PFSK-1 (cell line): ENCODE measurements at regions not wholly inside any gene's neighbourhood (a gene's known extent, or its start where the extent isn't known, plus 50 kb on each side); places are given as distances from the start of the nearest gene placed in this dataset.

Source experiments
- FOXP2 ChIP-seq: optimal IDR thresholded peaks from 2 replicates; pipeline ENCODE3; 2011; ENCODE audit warnings: borderline replicate concordance, control low read depth, inconsistent platforms; ENCODE audit not compliant: insufficient read depth; ENCODE audit errors: extremely low read length, extremely low read depth
- POLR2AphosphoS5 ChIP-seq: IDR thresholded peaks from 2 replicates; pipeline ENCODE4 v1.6.1; 2012; ENCODE audit warnings: low read depth, mild to moderate bottlenecking, control low read depth, low read length, moderate library complexity
- REST ChIP-seq, 2 experiments: IDR thresholded peaks; 2 replicates each; pipeline versions ENCODE4 v1.6.1 to v1.8.0; 2011 to 2012; ENCODE audit warnings: low read depth in 2 of 2, low read length in 2 of 2, control low read depth in 1 of 2, inconsistent platforms in 1 of 2, mild to moderate bottlenecking in 1 of 2, moderate library complexity in 1 of 2; ENCODE audit not compliant: insufficient read depth in 1 of 2
- SIN3A ChIP-seq: IDR thresholded peaks from 2 replicates; pipeline ENCODE4 v1.6.1; 2012; ENCODE audit warnings: mild to moderate bottlenecking, low read length, moderate library complexity, borderline replicate concordance; ENCODE audit not compliant: insufficient read depth
- TAF1 ChIP-seq: IDR thresholded peaks from 2 replicates; pipeline ENCODE4 v1.6.1; 2012; ENCODE audit warnings: low read length, control low read depth, borderline replicate concordance; ENCODE audit not compliant: insufficient read depth

- no peak for TF ChIP-seq TAF1
- TF ChIP-seq FOXP2: no peak
- no peak for TF ChIP-seq POLR2AphosphoS5
- TF ChIP-seq SIN3A: no peak
- no peak for TF ChIP-seq REST (IDR thresholded peaks at IDR 0.05; ENCODE audit: insufficient read depth in 1 of 2, low read depth in 2 of 2, low read length in 2 of 2)
Observed at GRCh38 chr4:125760956-125761355, 446.2 kb downstream of the FAT4 start.

GRCh38 chr4:125762537-125762936 is 447.8 kb downstream of the FAT4 start:
- TF ChIP-seq TAF1 (no peak), SIN3A (no peak), POLR2AphosphoS5 (no peak), FOXP2 (no peak), REST (IDR thresholded peaks at IDR 0.05; ENCODE audit: insufficient read depth in 1 of 2, low read depth in 2 of 2, low read length in 2 of 2) (no peak)

- TF ChIP-seq TAF1: no peak
- TF ChIP-seq FOXP2: no peak
- TF ChIP-seq POLR2AphosphoS5: no peak
- TF ChIP-seq SIN3A: no peak
- no peak for TF ChIP-seq REST (IDR thresholded peaks at IDR 0.05; ENCODE audit: insufficient read depth in 1 of 2, low read depth in 2 of 2, low read length in 2 of 2)
Observed at GRCh38 chr4:125765941-125766340, 451.2 kb downstream of the FAT4 start.

- no peak for TF ChIP-seq FOXP2
- no peak for TF ChIP-seq REST (IDR thresholded peaks at IDR 0.05; ENCODE audit: insufficient read depth in 1 of 2, low read depth in 2 of 2, low read length in 2 of 2)
- TF ChIP-seq TAF1: no peak
- TF ChIP-seq POLR2AphosphoS5: no peak
- no peak for TF ChIP-seq SIN3A
Observed at GRCh38 chr4:125770814-125771398, 456.2 kb downstream of the FAT4 start.

GRCh38 chr4:125772680-125773079 is 457.9 kb downstream of the FAT4 start:
- no peak for TF ChIP-seq REST (IDR thresholded peaks at IDR 0.05; ENCODE audit: insufficient read depth in 1 of 2, low read depth in 2 of 2, low read length in 2 of 2)
- TF ChIP-seq FOXP2: no peak
- TF ChIP-seq POLR2AphosphoS5: no peak
- TF ChIP-seq SIN3A: no peak
- TF ChIP-seq TAF1: no peak
